Inferior parietal cortex (tissue), 1 donor: ENCODE measurements at regions not wholly inside any gene's neighbourhood (a gene's known extent, or its start where the extent isn't known, plus 50 kb on each side); places are given as distances from the start of the nearest gene placed in this dataset.

Source experiments
- DNase-seq: peaks from one replicate; pipeline ENCODE4 v3.0.0-alpha.2; 2016; ENCODE audit errors: extremely low spot score

DNA sequence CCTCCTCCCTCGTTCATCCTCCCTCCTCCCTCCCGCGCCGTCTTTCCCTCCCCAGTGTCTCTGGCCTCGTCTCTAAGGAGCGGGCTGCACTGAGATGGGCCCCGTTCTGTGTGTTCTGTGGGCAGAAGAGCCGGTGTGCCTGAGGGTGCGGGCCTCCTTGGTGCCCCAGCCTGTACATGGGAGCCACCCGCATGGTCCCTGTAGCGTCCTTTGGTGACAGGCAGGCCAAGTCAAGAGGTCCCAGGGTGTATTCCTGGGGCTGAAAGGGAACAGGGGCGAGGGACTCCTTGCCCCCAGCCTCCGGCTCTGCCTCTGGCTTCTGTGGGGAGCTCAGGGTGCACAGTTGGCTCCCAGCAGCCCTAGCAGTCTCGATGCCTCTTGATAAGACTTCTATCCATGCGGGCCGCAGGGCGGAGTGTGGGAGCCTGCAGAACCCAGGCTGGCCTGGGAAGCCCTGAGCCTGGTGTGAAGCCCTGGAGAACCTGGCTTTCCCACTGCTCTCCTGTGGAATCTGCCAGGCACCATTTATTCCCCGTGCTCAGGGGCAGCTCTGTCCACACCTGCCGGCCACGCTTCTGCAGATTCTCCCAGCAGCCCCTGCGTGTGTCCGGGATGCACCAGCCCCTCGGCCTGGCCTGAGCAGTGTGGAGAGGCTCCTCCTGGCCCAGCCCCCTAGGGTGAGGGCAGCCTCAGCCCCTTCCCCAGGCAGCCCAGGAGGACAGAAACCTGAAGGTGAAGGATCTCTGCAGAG lies 181.3 kb downstream of the KIF26A start:
- no peak for DNase-seq

DNA sequence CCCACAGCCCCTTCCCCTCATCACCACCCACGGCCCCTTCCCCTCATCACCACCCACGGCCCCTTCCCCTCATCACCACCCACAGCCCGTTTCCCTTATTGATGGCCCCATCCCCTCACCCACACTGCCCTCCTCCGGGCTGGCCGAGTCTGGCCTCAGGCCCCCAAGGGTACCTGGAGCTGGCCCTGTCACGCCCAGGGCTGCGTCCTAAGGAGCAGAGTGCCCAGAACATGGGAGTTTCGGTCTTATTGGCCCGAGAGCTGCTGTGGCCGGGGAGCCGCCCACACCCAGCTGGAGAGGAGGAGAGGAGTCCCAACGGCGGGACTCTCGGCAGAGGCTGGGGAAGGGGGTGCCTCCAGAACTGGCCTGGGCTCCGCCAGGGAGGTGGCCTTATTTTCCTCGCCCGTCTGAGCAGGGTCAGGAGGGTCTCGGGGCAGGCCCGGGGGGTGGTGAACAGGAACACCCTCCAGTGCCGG lies 182.3 kb downstream of the KIF26A start:
- DNase-seq = no peak

DNA sequence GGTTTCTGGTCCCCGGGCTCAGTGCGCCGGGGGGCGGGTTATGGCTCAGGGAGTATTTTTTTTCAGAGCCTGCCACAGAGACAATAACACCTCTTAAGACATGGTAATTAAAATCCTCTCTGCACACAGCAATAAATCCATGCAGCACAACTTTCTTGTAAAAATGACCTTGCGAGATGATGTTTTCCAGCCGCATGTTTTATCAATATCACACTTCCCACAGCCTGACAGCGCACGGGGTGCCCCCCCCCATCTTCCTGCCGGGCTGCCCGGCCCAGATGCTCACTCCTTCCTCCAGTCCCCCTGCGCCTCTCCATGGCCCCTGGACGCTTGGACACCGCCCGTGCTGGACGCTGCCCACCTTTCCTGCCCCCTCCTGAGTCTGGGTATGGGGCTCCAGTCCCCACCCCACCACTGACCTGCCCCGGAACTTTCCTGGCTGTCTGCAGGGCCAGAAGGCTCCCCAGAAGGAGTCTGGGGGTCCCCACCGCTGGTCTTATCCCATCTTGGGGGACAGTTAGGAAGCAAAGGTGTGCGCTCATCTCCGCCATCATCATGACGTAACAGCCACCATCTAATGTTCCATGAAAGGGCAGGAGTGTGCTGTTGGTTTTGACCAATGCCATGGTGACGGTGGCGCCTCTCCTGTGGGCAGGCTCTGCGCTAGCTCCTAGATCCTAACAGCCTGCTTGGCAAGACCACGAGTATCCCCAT lies 182.9 kb downstream of the KIF26A start:
- DNase-seq = no peak

DNA sequence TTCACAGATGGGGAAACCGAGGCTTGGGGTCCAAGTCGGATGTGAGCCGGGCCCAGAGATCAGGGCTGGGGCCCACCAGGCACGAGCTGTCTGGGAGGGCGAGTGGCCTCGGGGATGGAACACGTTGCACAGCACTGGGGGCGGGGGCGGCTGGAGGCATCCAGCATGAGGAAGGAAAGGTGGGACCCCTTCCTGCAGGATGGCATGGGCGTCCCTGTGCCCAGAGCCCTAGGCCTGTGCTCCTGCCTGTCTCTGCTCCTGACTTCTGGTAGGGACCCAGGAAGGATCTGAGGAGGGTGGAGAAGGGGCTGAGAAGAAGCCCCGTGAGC lies 183.4 kb downstream of the KIF26A start:
- no peak for DNase-seq

DNA sequence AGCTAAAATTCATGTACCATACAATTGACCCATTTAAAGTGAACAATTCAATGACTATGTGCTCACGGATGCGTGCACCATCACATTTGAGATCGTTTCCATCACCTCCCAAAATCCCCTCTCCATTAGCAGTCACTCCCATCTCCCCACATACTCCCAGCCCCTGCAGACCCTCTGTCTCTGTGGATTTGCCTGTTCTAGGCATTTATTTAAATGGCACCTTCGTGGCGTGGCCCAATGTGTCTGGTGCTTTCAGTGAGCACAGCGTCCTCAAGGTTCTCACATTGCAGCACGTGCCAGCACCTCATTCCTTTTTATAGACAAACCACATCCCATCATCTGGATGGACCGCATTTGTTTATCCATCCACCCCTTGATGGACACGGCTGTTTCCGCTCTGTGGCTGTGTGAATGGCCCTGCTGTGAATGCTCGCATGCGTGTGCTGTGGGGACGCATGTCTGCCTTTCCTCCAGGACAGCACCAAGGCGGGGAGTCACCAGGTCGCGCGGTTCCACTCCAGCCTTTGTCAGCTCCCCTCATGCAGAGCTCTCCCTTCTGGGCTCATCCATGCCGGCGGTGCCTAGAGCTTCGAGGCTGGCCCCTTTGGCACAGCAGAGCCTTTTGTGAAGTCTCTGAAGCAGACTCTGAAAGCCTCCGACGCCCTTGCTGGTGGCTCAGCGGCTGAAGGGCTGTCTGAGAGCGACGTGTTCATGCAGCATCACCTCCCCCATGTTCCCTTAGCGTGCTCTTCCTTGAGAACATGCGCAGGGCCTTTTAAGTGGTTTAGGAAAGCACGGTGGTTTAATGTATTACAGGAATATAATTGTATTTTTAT lies 184.4 kb downstream of the KIF26A start:
- no peak for DNase-seq

DNA sequence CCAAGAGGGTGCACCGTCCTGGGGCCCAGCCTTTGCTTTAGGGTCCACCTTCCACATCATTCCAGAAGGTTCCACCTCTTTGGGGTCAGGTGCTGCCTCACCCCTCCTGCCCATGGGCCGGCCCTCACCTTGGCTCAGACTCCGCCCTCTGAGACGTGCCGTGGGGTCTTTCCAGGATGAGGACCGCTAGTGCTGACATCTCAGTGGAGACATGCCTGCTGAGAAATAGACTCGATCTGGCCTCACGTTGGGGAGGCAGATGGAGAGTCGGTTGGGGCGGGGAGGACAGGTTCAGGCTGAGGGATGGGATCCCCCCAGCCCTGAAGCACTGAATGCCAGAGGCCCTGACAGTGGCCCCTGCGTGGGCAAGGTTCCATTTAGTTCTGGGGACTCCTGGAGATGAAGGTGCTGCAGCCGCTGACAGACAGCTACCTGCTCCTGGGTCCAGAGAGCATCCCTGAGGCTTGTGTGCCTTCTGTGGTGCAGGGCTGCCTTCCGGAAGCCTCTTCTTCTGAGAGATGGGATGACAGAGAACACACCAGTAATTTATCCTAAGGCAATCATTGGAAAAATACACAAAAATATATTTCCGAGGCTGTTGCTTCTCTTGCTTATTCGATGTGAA lies 185.3 kb downstream of the KIF26A start:
- no peak for DNase-seq

- no peak for DNase-seq
Measured at GRCh38 chr14:104326848-104327247, 188.5 kb downstream of the KIF26A start.

GRCh38 chr14:104328607-104329006 lies 190.2 kb downstream of the KIF26A start:
- no peak for DNase-seq

- no peak for DNase-seq
Measured at GRCh38 chr14:104329793-104330192, 191.4 kb downstream of the KIF26A start.

- no peak for DNase-seq
Measured at GRCh38 chr14:104331871-104332605, 193.7 kb downstream of the KIF26A start.

DNA sequence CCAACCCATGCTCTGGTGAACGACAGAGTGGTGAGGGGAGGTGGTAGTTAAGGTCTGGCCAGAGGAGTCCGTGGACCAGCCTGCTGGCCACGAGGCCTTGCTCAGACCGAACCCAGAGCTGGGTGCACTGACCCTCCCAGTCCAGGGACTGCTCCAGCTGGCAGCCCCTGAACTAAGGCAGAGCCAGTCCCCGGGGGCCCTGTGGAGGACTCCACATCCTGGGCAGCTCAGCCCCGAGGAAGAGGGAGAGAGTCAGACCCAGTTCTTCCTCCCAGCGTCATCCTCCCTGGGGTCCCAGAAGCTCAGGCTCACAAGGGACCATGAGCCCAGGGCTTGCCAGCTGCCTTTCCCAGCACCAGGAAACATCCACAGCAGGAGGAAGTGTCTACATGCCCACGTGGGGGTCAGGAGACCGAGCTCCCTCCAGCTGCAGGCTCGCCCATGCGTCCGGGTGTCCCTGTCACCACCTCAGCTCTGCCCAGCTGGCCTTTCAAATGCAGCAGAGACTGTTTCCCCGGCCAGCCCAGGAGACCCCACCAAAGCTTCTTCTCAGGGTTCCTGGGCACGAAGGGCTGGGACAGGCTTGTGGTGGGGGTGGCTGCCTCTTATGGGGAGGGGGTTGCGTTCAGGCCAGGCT lies 194.4 kb downstream of the KIF26A start:
- DNase-seq = no peak

DNA sequence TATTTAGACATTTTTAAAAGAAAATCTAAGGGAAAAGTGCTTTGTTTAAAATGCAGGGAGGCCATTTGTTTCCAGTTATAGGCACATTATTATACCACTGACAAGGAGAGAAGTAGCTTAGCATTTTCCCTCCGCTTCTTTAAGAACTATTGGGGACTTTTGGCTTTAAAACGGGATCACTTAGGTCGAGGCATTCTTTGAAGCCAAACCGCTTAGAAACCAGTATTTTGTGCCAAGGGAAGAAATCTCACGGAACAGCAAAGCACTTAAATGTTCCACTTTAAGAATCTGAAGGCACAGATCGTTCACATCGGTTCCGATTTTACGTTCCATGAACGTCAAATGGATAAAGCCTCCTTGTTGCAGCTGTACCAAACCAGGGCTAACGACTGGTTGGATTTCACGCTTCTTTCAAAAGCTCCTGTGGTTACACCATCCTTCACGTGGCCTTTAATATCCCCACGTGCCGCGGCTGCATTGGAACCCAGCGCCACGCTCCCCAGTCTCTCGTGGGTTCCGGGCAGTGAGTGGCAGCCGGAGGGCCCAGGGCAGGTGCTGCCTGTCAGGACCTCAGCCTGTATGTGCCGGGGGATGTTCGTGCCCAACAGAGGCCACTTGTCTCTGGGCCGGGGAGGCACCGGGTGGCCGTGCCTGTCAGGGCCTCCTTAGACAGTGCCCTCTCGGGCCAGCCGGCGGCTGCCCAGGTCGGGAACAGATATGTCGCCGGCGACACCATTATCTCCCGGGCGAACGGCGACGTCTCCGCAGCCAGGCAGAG lies 195.4 kb downstream of the KIF26A start:
- no peak for DNase-seq

- no peak for DNase-seq
Measured at GRCh38 chr14:104334424-104335161, 196.2 kb downstream of the KIF26A start.

GRCh38 chr14:104335176-104335575 lies 196.8 kb downstream of the KIF26A start:
- DNase-seq = no peak

DNA sequence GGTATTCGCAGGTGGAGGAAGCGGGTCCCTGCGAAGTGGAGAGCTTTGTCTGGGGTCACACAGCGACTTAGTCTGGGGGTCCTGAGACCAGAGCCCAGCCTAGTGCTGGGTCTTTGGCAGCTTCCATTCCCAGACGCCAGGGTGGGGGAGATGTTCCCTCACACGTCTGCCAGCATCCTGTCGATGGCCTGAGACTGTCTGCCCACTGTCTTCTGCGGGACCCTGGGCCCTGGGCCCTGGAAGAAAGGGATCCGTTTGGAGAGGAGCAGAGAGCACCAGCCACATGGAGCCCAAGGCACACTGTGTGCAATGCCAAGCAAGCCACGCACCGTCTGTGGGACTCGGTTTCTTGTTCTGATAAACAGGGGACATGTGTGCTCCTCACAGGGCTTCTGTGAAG lies 197.2 kb downstream of the KIF26A start:
- no peak for DNase-seq

DNA sequence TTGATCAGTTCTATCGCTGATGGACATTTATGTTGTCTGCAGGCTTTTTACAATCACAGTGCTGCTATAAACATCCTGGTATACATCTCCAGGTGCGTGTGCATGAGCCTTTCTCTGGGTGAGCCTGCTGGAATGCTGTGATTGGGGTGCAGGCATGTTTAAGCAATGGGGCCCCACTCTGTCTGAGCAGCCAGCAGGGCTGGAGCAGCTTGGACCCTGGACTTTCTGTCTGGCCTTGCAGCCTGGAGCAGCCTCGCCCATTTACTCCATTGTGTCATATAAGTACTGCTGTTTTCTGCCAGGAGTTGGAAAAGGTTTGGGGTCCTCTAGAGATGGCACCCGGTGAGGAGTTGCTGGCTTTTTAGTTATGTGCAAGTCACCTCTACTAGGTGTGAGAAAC lies 199.0 kb downstream of the KIF26A start:
- no peak for DNase-seq

DNA sequence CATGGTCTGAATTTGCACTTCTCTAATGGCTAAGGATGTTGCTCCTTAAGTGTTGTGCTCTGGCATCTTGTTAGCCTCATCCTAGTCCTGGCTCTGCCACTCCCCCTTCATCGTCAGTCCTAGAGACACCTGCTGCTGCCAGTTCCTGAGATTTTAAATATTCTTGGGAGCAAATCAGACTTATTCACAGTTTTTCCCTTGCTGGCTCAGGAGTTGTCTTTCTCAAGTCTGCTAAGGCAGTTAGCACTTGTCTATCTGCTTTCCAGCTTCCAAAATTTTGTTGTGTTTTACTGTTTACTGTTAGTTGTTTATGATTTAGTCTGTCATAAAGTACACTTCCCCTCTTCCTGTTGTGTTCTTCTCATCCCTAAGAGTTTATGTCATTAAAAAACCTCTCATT lies 201.0 kb downstream of the KIF26A start:
- no peak for DNase-seq

- DNase-seq = no peak
Measured at GRCh38 chr14:104339829-104340228, 201.4 kb downstream of the KIF26A start.
